ENCODE measurements at regions not wholly inside any gene's neighbourhood (a gene's known extent, or its start where the extent isn't known, plus 50 kb on each side); places are given as distances from the start of the nearest gene placed in this dataset.
"Not testable (repeated sequence)": the region's sequence is repeated elsewhere in the genome, so short reads cannot be mapped to it uniquely, and the experiment has no call there.

- Histone ChIP-seq H3K9me3 (ENCODE audit: insufficient read depth, low read length) (no peaks in the 10 kb centered on the region), H3K27me3 (ENCODE audit: insufficient read depth, insufficient read length) (no peaks in the 10 kb centered on the region), H3K4me3 (ENCODE audit: insufficient read length, low read depth) (no peak overlapping the region), H3K4me1 (ENCODE audit: insufficient read depth, insufficient read length) (no peaks in the 10 kb centered on the region), H3K9ac (ENCODE audit: insufficient read length, low read depth) (no peak overlapping the region), H3K36me3 (ENCODE audit: insufficient read depth, insufficient read length, low read length) (no peaks in the 10 kb centered on the region)
- DNase-seq (ENCODE audit: low read depth, low spot score): no peak
- TF ChIP-seq SUZ12 (IDR thresholded peaks at IDR 0.05; ENCODE audit: extremely low read depth, insufficient read depth, insufficient read length) (no peak), ZNF274 (IDR thresholded peaks at IDR 0.05; ENCODE audit: low read depth, low read length) (no peak), YY1 (IDR thresholded peaks at IDR 0.05; ENCODE audit: insufficient read depth, insufficient read length) (no peak)
These were observed 384.5 kb downstream of the HGF start for GRCh38 chr7:81385370-81385769.

- DNase-seq (ENCODE audit: low read depth, low spot score): no peak
- H3K9ac ChIP-seq (ENCODE audit: insufficient read length, low read depth): no peak overlapping the region
- H3K27me3 ChIP-seq (ENCODE audit: insufficient read depth, insufficient read length): no peaks in the 10 kb centered on the region
- H3K4me3 ChIP-seq (ENCODE audit: insufficient read length, low read depth): no peak overlapping the region
- H3K9me3 ChIP-seq (ENCODE audit: insufficient read depth, low read length): no peaks in the 10 kb centered on the region
- no peaks in the 10 kb centered on the region for H3K36me3 ChIP-seq (ENCODE audit: insufficient read depth, insufficient read length, low read length)
- no peaks in the 10 kb centered on the region for H3K4me1 ChIP-seq (ENCODE audit: insufficient read depth, insufficient read length)
- no peak for TF ChIP-seq SUZ12 (IDR thresholded peaks at IDR 0.05; ENCODE audit: extremely low read depth, insufficient read depth, insufficient read length)
- no peak for TF ChIP-seq ZNF274 (IDR thresholded peaks at IDR 0.05; ENCODE audit: low read depth, low read length)
- TF ChIP-seq YY1 (IDR thresholded peaks at IDR 0.05; ENCODE audit: insufficient read depth, insufficient read length): no peak
These were observed 386.0 kb downstream of the HGF start for GRCh38 chr7:81383846-81384245.

- H3K27me3 ChIP-seq (ENCODE audit: insufficient read depth, insufficient read length); H3K4me3 ChIP-seq (ENCODE audit: insufficient read length, low read depth); DNase-seq (ENCODE audit: low read depth, low spot score); H3K4me1 ChIP-seq (ENCODE audit: insufficient read depth, insufficient read length); H3K9ac ChIP-seq (ENCODE audit: insufficient read length, low read depth); H3K9me3 ChIP-seq (ENCODE audit: insufficient read depth, low read length); H3K36me3 ChIP-seq (ENCODE audit: insufficient read depth, insufficient read length, low read length): not testable (repeated sequence)
These were observed 395.2 kb downstream of the HGF start for GRCh38 chr7:81374641-81375040.

GRCh38 chr7:81370822-81371221, 399.0 kb downstream of the HGF start:
- Histone ChIP-seq H3K4me1 (ENCODE audit: insufficient read depth, insufficient read length) (no peaks in the 10 kb centered on the region), H3K9me3 (ENCODE audit: insufficient read depth, low read length) (no peaks in the 10 kb centered on the region), H3K4me3 (ENCODE audit: insufficient read length, low read depth) (no peak overlapping the region), H3K36me3 (ENCODE audit: insufficient read depth, insufficient read length, low read length) (no peaks in the 10 kb centered on the region), H3K9ac (ENCODE audit: insufficient read length, low read depth) (no peak overlapping the region), H3K27me3 (ENCODE audit: insufficient read depth, insufficient read length) (no peaks in the 10 kb centered on the region)
- no peak for DNase-seq (ENCODE audit: low read depth, low spot score)
- no peak for TF ChIP-seq SUZ12 (IDR thresholded peaks at IDR 0.05; ENCODE audit: extremely low read depth, insufficient read depth, insufficient read length)
- no peak for TF ChIP-seq YY1 (IDR thresholded peaks at IDR 0.05; ENCODE audit: insufficient read depth, insufficient read length)

DNA sequence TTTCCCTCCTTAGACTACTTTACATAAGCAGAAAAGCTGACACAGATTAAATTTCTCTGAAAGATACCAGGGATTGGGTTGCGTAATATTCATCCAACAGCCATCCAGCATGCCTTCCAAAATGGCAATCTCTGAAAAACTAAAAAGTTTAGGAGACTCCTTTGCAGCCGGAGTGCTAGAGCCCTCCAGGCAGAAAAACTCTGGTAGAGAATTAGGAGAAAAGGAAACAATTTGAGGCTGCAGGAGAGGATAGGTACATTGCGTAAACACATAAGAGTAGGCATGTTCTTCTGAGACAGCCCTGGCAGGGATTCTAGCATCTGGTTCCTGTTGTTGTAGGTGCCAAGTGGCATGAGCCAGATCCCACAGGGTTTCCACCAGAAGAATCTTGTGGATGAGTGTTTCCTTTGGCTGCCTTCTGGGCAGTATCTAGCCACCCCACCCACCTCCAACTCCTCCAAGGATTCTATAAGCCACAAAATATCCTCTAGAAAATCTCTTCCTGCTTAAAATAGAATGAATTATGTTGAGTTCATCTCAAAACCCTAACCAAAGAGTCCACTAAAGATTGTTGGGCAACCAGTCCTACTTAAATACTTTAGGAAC, 402.4 kb downstream of the HGF start:
- TF ChIP-seq YY1 (IDR thresholded peaks at IDR 0.05; ENCODE audit: insufficient read depth, insufficient read length) (no peak), ZNF274 (IDR thresholded peaks at IDR 0.05; ENCODE audit: low read depth, low read length) (no peak), SUZ12 (IDR thresholded peaks at IDR 0.05; ENCODE audit: extremely low read depth, insufficient read depth, insufficient read length) (no peak)
- no peak for DNase-seq (ENCODE audit: low read depth, low spot score)
- Histone ChIP-seq H3K4me3 (ENCODE audit: insufficient read length, low read depth) (no peak overlapping the region), H3K9ac (ENCODE audit: insufficient read length, low read depth) (no peak overlapping the region), H3K4me1 (ENCODE audit: insufficient read depth, insufficient read length) (no peaks in the 10 kb centered on the region), H3K27me3 (ENCODE audit: insufficient read depth, insufficient read length) (no peaks in the 10 kb centered on the region), H3K9me3 (ENCODE audit: insufficient read depth, low read length) (no peaks in the 10 kb centered on the region), H3K36me3 (ENCODE audit: insufficient read depth, insufficient read length, low read length) (no peaks in the 10 kb centered on the region)

DNA sequence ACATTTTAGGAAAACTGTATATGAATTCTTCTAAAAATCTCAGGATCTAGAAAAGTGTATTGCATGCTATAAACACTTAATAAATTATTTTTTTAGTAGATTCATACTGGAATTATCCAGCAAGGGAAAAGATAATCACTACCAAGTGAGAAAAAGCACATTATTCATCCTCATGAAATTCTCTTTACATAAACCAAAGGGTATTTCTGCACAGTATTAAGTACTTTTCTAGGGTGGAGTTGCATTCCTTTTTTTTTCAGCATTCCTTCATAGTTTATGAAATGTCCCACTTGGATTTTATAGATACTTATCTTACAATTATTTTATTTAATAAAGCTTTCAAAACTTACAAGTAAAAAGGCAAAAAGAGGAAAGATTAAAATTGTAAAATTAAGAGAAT, 403.3 kb downstream of the HGF start:
- no peaks in the 10 kb centered on the region for H3K36me3 ChIP-seq (ENCODE audit: insufficient read depth, insufficient read length, low read length)
- no peaks in the 10 kb centered on the region for H3K4me1 ChIP-seq (ENCODE audit: insufficient read depth, insufficient read length)
- DNase-seq (ENCODE audit: low read depth, low spot score): no peak
- H3K4me3 ChIP-seq (ENCODE audit: insufficient read length, low read depth): no peak overlapping the region
- TF ChIP-seq SUZ12 (IDR thresholded peaks at IDR 0.05; ENCODE audit: extremely low read depth, insufficient read depth, insufficient read length): no peak
- no peak for TF ChIP-seq ZNF274 (IDR thresholded peaks at IDR 0.05; ENCODE audit: low read depth, low read length)
- TF ChIP-seq YY1 (IDR thresholded peaks at IDR 0.05; ENCODE audit: insufficient read depth, insufficient read length): no peak
- H3K9ac ChIP-seq (ENCODE audit: insufficient read length, low read depth): no peak overlapping the region
- H3K27me3 ChIP-seq (ENCODE audit: insufficient read depth, insufficient read length): no peaks in the 10 kb centered on the region
- no peaks in the 10 kb centered on the region for H3K9me3 ChIP-seq (ENCODE audit: insufficient read depth, low read length)

DNA sequence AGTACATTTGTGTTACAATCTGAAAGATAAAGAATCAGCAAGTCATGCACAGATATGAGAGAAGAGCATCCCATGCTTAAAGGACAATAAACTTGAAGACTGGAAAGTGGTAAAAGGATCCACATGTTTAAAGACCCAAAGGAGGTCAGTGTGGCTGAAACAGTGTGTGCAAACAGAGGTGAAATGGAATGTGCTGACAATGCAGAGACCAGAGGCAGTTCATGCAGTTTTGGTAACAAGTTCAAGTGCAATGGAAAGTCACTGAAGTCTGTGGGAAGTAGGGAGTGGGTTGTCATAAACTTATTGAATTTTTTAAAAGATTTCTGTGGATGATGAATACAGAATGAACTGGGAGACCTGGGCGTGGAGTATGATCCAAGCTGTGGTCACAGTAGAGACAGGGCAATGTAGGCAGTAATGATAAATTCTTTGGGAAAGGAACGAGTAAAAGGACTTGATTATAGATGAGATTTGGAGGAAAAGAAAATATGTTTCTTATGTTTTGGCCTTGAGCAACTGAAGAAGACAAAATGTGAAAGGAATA, 408.0 kb downstream of the HGF start:
- no peak overlapping the region for H3K9ac ChIP-seq (ENCODE audit: insufficient read length, low read depth)
- no peaks in the 10 kb centered on the region for H3K9me3 ChIP-seq (ENCODE audit: insufficient read depth, low read length)
- no peaks in the 10 kb centered on the region for H3K36me3 ChIP-seq (ENCODE audit: insufficient read depth, insufficient read length, low read length)
- H3K4me1 ChIP-seq (ENCODE audit: insufficient read depth, insufficient read length): no peaks in the 10 kb centered on the region
- no peak for DNase-seq (ENCODE audit: low read depth, low spot score)
- TF ChIP-seq YY1 (IDR thresholded peaks at IDR 0.05; ENCODE audit: insufficient read depth, insufficient read length) (no peak), SUZ12 (IDR thresholded peaks at IDR 0.05; ENCODE audit: extremely low read depth, insufficient read depth, insufficient read length) (no peak), ZNF274 (IDR thresholded peaks at IDR 0.05; ENCODE audit: low read depth, low read length) (no peak)
- no peak overlapping the region for H3K4me3 ChIP-seq (ENCODE audit: insufficient read length, low read depth)
- no peaks in the 10 kb centered on the region for H3K27me3 ChIP-seq (ENCODE audit: insufficient read depth, insufficient read length)
